CD1c-positive myeloid dendritic cell (primary cell): ENCODE measurements at regions not wholly inside any gene's neighbourhood (a gene's known extent, or its start where the extent isn't known, plus 50 kb on each side); places are given as distances from the start of the nearest gene placed in this dataset.
"Not testable (repeated sequence)": the region's sequence is repeated elsewhere in the genome, so short reads cannot be mapped to it uniquely, and the experiment has no call there.

Experiments
- DNase-seq: peaks from one replicate; pipeline ENCODE4 v3.0.0-alpha.2; 2016; ENCODE audit errors: extremely low spot score

GRCh38 chr14:29982171-29982570 lies 54.5 kb upstream of the PRKD1 start:
- no peak for DNase-seq

DNA sequence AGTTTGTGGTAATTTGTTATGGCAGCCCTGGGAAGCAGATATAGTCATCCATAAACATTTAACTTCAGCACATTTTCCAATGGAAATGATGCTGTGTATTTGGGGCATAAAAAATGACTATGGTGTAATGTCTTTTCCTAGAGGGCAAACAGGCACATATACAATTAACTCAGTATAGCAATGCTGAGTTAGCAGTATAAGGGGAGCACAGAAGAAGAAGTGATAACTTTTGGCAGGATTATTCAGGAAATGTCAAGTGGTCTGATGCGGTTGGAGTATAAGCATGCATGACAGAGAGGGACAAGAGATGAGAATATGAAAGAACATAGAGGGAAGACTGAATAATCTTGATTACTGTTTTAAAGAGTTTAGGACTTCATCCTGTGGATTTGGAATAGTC lies 55.3 kb upstream of the PRKD1 start:
- DNase-seq, result no peak

- DNase-seq, result not testable (repeated sequence)
Observed at GRCh38 chr14:29990344-29990857, 62.8 kb upstream of the PRKD1 start.

- no peak for DNase-seq
Observed at GRCh38 chr14:29990993-29991392, 63.3 kb upstream of the PRKD1 start.

DNA sequence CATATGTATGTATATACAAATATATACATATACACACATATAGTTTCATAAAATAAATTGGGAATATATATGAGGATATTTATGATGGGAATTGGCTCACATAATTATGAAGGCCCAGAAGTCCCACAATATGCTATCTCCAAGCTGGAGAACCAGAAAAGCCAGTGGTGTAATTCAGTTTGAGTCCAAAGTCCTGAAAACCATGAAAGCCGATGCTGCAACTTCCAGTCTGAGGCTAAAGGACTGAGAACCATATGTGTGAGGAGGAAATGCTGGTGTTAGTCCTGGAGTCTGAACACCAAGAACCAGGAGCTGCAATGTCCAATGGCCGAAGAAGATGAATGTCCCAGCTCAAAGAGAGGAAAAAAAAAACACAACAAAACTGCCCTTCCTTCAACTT lies 65.5 kb upstream of the PRKD1 start:
- no peak for DNase-seq

DNA sequence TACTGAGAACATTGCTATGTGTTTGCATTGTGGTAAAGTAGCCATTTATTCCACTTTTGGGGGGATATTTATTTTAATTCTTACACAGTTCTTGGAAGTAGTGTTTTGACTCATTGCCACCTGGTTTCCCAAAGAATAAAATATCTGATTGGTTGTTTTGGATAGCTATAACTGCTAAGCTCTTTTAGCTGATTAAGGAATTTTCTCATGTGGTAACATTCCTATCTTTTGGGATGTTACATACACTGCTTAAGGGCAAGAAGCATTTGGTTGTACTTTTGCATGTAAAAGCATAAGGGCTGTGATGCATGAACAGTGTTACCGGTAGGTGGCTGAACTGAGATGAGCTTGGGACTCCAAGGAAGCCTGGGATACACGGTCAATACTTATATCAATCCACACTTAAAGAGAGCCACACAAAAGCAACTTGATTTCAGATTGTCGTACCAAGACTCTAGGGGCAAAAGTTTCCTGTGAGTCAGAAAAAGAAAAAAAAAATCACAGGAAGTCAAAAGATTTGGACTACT lies 71.4 kb upstream of the PRKD1 start:
- DNase-seq, result no peak

DNA sequence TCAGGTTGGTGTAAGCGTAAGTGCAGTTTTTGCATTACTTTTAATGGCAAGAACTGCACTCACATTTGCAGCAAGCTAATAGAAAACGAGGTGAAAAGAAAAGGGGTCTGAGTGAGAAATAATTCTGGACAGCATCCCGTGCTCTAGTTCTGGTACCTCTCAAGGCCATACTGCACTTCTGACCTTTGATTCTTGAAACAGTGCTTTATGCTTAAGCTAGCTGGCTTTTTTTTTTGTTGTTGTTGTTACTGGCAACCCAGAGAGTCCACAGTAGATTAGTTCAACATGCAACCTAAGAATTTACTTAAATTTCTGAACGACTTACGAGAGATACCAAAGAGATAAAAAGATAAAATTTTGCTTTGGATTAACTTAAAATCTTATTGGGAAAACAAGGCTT lies 75.2 kb upstream of the PRKD1 start:
- no peak for DNase-seq

- no peak for DNase-seq
Observed at GRCh38 chr14:30005114-30005808, 77.6 kb upstream of the PRKD1 start.

GRCh38 chr14:30006695-30007094 lies 79.0 kb upstream of the PRKD1 start:
- no peak for DNase-seq

- DNase-seq, result no peak
Observed at GRCh38 chr14:30015489-30015888, 87.8 kb upstream of the PRKD1 start.

GRCh38 chr14:30016002-30016401 lies 88.4 kb upstream of the PRKD1 start:
- no peak for DNase-seq

GRCh38 chr14:30017370-30017993 lies 89.8 kb upstream of the PRKD1 start:
- DNase-seq, result no peak

- DNase-seq, result no peak
Observed at GRCh38 chr14:30020271-30020670, 92.6 kb upstream of the PRKD1 start.

DNA sequence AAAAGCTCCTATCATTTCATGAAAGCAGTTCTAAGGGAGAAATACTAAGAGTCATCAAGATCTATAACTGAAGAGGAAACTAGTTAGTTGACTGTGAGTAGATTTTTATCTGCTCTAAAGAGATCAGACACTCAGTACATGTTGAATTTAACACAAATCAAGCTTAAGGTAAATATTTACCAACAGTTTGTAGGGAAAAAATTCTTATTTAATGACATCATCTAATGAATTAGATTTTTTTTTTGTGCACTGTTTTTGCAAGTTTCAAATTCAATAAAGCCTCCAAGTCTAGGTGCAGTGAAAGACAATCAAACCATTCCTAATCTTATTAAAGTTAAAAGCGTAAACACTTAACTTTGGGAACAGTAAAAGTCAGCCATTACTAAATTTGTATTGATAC lies 93.0 kb upstream of the PRKD1 start:
- no peak for DNase-seq

GRCh38 chr14:30023350-30023749 lies 95.7 kb upstream of the PRKD1 start:
- not testable (repeated sequence) for DNase-seq

DNA sequence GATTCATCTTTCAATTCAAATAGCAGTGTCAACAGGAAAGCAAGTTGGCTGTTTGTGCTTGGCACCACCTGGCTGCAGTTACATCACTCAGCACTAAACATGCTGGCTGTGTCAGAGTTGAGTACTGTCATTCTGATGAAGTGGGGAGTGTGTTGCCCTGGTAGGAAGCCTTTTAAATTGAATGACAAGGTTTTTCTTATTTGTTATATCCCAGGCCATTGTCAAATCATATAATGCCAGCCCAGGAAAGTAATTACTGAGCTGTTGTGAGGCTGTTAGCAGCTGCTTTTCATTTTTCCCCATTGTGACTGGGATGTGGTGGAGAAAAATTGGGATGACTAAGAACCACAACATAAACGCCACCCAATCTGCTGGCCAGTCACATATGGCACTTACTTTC lies 106.5 kb upstream of the PRKD1 start:
- DNase-seq, result no peak

- DNase-seq, result no peak
Observed at GRCh38 chr14:30035361-30035760, 107.7 kb upstream of the PRKD1 start.

- no peak for DNase-seq
Observed at GRCh38 chr14:30045720-30046119, 118.1 kb upstream of the PRKD1 start.

DNA sequence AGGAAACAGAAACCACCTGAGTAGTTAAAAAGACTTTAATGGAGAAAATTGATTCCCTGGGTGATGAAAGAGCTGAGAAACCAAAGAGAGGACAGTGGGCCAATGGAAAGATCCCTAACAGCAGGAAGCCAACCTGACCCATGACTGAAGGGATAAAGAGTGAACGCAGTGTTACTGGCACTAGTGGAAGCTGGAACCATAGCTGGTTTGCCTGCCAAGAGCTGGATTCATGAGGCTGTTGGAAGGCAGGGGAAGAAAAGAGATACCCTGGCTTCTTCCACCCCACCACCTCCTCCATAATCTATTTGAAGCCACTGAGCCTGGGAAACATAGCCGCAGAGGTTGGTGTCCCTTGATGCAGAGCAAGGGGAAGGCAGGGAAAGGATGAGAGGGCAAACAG lies 125.5 kb upstream of the PRKD1 start:
- DNase-seq, result no peak

DNA sequence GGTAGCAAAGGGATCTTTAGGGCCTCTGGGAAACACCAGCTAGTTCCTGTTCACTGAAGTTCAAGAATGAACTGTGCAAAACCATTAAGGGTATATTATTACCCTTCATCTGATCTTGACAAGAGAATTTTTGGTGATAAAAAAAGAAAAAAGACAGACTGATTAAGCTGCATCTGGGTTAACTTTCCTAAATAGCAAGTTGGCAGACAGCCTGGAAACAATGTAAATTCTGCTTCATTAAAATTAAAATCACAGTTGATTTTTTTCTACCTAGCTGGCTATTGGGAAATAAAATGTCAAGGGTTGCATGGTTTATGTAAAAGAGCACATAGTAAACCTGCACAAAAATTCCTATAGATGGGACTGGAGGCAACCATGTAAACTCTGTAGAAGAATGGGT lies 126.6 kb upstream of the PRKD1 start:
- DNase-seq, result no peak

GRCh38 chr14:30058401-30058800 lies 130.8 kb upstream of the PRKD1 start:
- DNase-seq, result no peak

- no peak for DNase-seq
Observed at GRCh38 chr14:30063746-30064145, 136.1 kb upstream of the PRKD1 start.

- DNase-seq, result no peak
Observed at GRCh38 chr14:30064454-30064853, 136.8 kb upstream of the PRKD1 start.
